ENCODE measurements at regions not wholly inside any gene's neighbourhood (a gene's known extent, or its start where the extent isn't known, plus 50 kb on each side); places are given as distances from the start of the nearest gene placed in this dataset.

- no peak for TF ChIP-seq CTCF (IDR thresholded peaks at IDR 0.05 in 8 of 11, conservative IDR thresholded peaks at IDR 0.05 in 3 of 11)
- no peak for TF ChIP-seq POLR2A (IDR thresholded peaks at IDR 0.05)
Observed at GRCh38 chr20:4299216-4299615, 50.1 kb upstream of the ADRA1D start.
